NCI-H510A (cell line): ENCODE measurements at regions not wholly inside any gene's neighbourhood (a gene's known extent, or its start where the extent isn't known, plus 50 kb on each side); places are given as distances from the start of the nearest gene placed in this dataset.
"Not testable (repeated sequence)": the region's sequence is repeated elsewhere in the genome, so short reads cannot be mapped to it uniquely, and the experiment has no call there.

Source experiments
- DNase-seq: peaks from one replicate; lab custom pipeline; 2025; lab: John Stamatoyannopoulos, UW

GRCh38 chr10:18875477-18875876 lies 173.1 kb upstream of the MALRD1 start:
- no peak for DNase-seq

GRCh38 chr10:18879284-18879683 lies 169.3 kb upstream of the MALRD1 start:
- no peak for DNase-seq

- no peak for DNase-seq
Measured at GRCh38 chr10:18880530-18880929, 168.1 kb upstream of the MALRD1 start.

DNA sequence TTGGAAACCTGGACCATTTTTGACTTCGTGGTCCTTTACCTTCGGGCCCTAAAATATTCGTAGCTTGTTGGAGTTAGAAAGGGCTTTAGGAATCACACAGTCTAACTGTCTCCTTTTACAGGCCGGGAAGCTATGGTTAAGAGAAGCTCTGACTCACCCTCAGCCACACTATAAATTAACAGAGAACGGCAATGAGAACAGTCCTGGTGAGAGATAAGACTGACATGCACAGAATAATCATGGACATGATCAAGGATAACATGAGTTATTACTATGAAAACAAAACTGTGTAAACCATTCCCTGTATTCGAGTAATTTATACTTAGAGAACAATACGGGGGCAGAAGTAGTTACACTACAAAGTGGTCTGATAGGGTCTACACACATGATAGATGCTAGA lies 162.5 kb upstream of the MALRD1 start:
- DNase-seq = no peak

DNA sequence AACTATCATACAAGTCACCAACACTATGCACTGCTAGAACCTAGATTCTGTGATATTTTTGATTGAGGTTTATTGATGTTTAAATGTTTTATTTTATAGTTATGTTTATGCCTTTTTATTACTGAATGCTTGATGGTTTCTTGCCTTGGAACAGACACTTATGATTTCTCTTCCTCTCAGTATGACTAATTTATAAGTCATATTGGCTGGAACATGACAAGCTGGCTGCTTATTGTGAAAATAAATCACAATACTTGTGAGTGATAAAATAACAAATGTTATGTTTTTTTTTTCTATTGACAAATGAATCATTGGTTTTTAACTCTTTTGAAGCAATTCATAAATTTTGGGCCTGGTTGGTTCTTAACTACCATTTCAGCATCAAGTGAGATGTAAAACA lies 142.0 kb upstream of the MALRD1 start:
- no peak for DNase-seq

- not testable (repeated sequence) for DNase-seq
Measured at GRCh38 chr10:18917431-18917830, 131.2 kb upstream of the MALRD1 start.

GRCh38 chr10:18918532-18918931 lies 130.1 kb upstream of the MALRD1 start:
- no peak for DNase-seq

DNA sequence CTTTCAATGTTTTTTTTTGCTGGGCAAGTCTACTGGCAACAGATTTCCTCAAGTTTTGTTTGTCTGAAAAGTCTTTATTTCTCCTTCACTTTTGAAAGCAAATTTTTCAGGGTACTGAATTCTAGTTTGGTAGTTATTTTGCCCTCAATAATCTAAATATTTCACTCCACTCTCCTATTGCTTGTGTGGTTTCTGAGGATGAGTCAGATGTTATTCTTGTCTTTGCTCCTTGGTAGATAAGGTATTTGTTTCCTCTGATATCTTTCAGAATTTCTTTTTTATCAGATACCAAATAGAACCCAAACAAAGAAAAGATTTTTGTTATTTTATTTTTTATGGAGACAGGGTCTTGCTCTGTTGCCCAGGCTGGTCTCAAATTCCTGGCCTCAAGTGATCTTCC lies 99.2 kb upstream of the MALRD1 start:
- DNase-seq = no peak

DNA sequence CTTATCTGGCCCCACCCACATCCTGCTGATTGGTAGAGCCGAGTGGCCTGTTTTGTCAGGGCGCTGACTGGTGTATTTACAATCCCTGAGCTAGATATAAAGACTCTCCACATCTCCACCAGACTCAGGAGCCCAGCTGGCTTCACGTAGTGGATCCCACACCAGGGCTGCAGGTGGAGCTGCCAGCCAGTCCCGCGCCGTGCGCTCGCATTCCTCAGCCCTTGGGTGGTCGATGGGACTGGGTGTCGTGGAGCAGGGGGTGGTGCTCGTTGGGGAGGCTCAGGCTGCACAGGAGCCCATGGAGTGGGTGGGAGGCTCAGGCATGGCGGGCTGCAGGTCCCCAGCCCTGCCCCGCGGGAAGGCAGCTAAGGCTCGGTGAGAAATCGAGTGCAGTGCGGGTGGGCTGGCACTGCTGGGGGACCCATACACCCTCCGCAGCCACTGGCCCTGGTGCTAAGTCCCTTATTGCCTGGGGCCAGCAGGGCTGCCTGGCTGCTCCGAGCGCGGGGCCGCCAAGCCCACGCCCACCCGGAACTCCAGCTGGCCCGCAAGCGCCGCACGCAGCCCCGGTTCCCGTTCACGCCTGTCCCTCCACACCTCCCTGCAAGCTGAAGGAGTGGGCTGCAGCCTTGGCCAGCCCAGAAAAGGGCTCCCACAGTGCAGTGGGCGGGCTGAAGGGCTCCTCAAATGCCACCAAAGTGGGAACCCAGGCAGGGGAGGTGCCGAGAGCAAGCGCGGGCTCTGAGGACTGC lies 97.4 kb upstream of the MALRD1 start:
- not testable (repeated sequence) for DNase-seq

GRCh38 chr10:18955061-18955460 lies 93.5 kb upstream of the MALRD1 start:
- DNase-seq = no peak

DNA sequence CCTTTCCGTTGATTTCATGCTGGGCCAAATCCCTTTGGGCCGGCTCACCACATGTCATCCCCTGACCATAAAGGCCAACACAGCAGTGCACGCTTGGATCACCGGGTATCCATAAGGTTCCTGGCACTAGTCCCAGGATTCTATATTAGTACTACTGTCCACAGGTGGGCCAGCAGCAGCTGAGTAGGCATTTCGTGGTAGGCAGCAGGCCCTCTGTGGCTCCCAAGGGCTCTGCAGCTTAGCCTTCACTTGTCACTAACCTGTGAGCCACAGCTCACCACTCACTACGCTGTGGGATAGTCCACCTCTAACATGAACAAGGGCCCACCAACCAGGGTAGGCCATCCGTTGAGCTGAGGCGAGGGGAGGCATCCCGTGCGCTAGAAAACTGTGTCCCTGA lies 89.2 kb upstream of the MALRD1 start:
- DNase-seq = no peak

DNA sequence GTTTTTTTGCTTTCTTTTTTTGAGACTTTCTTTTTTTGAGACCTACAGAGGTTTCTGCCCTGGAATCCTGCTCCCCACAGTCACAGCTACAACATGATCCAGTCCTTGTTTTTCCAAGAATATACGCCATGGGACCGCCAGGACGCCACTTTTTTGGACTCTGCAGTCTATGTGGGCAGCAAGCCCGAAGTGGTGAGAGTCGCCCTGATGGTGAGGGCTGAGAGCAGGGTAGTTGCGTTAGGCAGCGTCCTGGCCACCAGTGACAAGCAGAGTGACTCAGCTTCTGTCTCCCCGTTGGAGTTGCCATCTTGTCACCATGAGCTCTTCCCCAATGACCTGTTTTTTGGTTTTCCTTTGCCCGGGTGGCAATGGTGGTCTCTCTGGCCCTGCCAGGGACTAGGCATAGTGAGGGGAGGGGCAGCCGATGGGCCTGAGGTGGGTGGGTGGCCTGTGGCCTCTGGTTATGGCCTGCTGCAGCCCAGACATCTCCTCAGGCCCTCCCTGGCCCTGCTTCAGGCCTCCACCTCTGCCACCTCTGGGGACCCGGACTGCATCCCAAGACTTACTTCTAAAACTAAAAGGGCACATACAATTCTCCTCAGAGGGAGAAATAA lies 88.0 kb upstream of the MALRD1 start:
- no peak for DNase-seq

- DNase-seq = no peak
Measured at GRCh38 chr10:18968159-18968558, 80.4 kb upstream of the MALRD1 start.

- no peak for DNase-seq
Measured at GRCh38 chr10:18976696-18977251, 71.8 kb upstream of the MALRD1 start.

DNA sequence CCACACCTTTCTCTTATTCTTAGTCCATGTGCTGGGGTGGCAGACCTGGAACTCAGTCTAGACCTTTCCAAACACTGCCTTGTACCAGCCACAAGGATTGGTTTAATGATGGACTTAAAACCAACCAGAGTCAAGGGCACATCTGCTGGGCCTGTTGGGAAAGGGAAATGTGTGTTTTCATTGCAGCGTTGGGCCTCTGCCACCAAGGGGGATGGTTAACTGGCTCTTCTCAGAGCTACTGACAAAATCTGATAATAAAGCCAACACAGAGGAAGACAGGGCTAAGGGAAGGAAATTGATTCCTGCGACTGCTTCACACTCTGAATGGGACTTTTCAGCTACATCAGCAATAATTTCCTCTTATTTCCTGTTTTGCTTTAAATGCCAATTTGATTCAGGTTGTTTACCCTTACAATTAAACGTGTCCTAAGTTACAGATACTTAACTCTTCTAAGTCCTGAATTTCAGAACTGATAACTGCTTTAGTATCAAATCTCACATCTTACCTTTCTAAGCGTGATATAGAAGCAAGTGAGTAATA lies 68.4 kb upstream of the MALRD1 start:
- no peak for DNase-seq

GRCh38 chr10:18984531-18984930 lies 64.1 kb upstream of the MALRD1 start:
- DNase-seq = no peak

GRCh38 chr10:18988338-18988737 lies 60.3 kb upstream of the MALRD1 start:
- DNase-seq = no peak
